AG04449 (cell line): ENCODE measurements at regions not wholly inside any gene's neighbourhood (a gene's known extent, or its start where the extent isn't known, plus 50 kb on each side); places are given as distances from the start of the nearest gene placed in this dataset.

Source experiments
- CTCF ChIA-PET: fragments of 350-600 bp; formaldehyde crosslinking; extraction: SDS; loops from one replicate; lab custom pipeline; 2021; ENCODE audit warnings: antibody characterized with exemption; lab: Yijun Ruan, JAX
- POLR2A ChIA-PET: fragments of 400-600, 350-600 bp; formaldehyde crosslinking; extraction: SDS; loops from one replicate; lab custom pipeline; 2020; ENCODE audit warnings: antibody characterized with exemption, inconsistent platforms; lab: Yijun Ruan, JAX
- DNase-seq: peaks from one replicate; pipeline ENCODE4 v3.0.0-alpha.2; 2010; ENCODE audit warnings: low read depth, low spot score
- H3K4me3 ChIP-seq: 2 replicates; pipeline ENCODE4 v1.5.1; 2011; ENCODE audit warnings: low read depth, mild to moderate bottlenecking, control low read depth, low read length
- CTCF ChIP-seq: IDR thresholded peaks from one replicate; pipeline ENCODE4 v1.5.1; 2011; ENCODE audit warnings: mild to moderate bottlenecking, moderate library complexity, low read length, control low read depth, inconsistent platforms; ENCODE audit not compliant: insufficient read depth; ENCODE audit errors: missing control alignments

GRCh38 chr18:29892960-29893558, 1149.5 kb downstream of the DSC3 start:
- no peak for DNase-seq
- TF ChIP-seq CTCF = no peak
- no peak overlapping the region for H3K4me3 ChIP-seq
- POLR2A ChIA-PET = no interaction called here
- CTCF ChIA-PET = no interaction called here

DNA sequence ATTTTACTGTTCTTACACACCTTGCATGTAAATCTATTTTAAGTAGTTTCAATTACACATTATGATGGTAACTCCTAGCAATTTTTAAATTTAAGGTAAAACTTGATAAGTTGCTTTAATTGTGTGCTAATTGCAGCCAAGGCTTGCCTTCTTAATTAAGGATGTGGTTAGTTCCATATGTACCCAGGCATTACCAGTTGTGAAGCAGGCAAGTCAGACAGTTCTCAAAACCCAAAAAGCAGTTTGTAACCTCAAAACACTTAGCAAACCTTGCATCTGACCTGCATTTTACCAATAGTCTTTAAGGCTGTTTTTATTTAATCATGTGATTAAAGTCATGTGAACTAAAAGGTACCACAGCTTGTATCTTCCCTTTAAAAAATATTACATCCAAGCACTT, 1159.4 kb downstream of the DSC3 start:
- DNase-seq = no peak
- ChIA-PET POLR2A (no interaction called here), CTCF (no interaction called here)
- no peak for TF ChIP-seq CTCF
- no peak overlapping the region for H3K4me3 ChIP-seq

- no peak for DNase-seq
- TF ChIP-seq CTCF = no peak
- no peak overlapping the region for H3K4me3 ChIP-seq
- ChIA-PET POLR2A (no interaction called here), CTCF (no interaction called here)
Measured at GRCh38 chr18:29882620-29883019, 1159.9 kb downstream of the DSC3 start.

- TF ChIP-seq CTCF = no peak
- ChIA-PET CTCF (no interaction called here), POLR2A (no interaction called here)
- DNase-seq = no peak
- H3K4me3 ChIP-seq = no peak overlapping the region
Measured at GRCh38 chr18:29879763-29880162, 1162.8 kb downstream of the DSC3 start.

- POLR2A ChIA-PET = no interaction called here
- CTCF ChIA-PET = interaction anchor here (0.8 to 1.1 kb wide), 2 partner anchors 9 to 405 kb away, joined by 3 to 7 read pairs; no protein-coding TSS in a partner anchor
- no peak for TF ChIP-seq CTCF
- no peak for DNase-seq
- no peak overlapping the region for H3K4me3 ChIP-seq
Measured at GRCh38 chr18:29874519-29875098, 1167.9 kb downstream of the DSC3 start.

GRCh38 chr18:29873211-29873610, 1169.3 kb downstream of the DSC3 start:
- no peak overlapping the region for H3K4me3 ChIP-seq
- no peak for DNase-seq
- ChIA-PET CTCF (no interaction called here), POLR2A (no interaction called here)
- TF ChIP-seq CTCF = no peak
